SK-N-SH (cell line): ENCODE measurements at regions not wholly inside any gene's neighbourhood (a gene's known extent, or its start where the extent isn't known, plus 50 kb on each side); places are given as distances from the start of the nearest gene placed in this dataset.

Experiments
- CTCF ChIA-PET: fragments of 300-600, 350-600 bp; formaldehyde crosslinking; extraction: SDS; loops from one replicate; lab custom pipeline; 2021; lab: Yijun Ruan, JAX
- POLR2A ChIA-PET: fragments of 350-600 bp; sonication (Branson Sonifier 250); formaldehyde crosslinking; extraction: SDS; loops from one replicate; lab custom pipeline; 2020; ENCODE audit warnings: antibody characterized with exemption, inconsistent platforms; lab: Yijun Ruan, JAX
- DNase-seq: peaks from one replicate; pipeline ENCODE4 v3.0.0; 2012
- H2AFZ ChIP-seq: fragments of 200-600 bp; sonication (generic); 2 replicates; pipeline ENCODE4 v1.8.1; 2016; ENCODE audit warnings: antibody characterized with exemption, mild to moderate bottlenecking, low read depth
- H3F3A ChIP-seq: fragments of 200-600 bp; sonication (generic); replicated peaks from 2 replicates; pipeline ENCODE3; 2016; ENCODE audit warnings: antibody characterized with exemption, mild to moderate bottlenecking; ENCODE audit not compliant: insufficient read depth
- H3K27ac ChIP-seq, 2 experiments: fragments of 200-500 bp in 1 of 2; fragments of 200-600 bp in 1 of 2; sonication (Bioruptor generic) in 1 of 2; sonication (generic), shearing (Covaris generic) in 1 of 2; 2 replicates each; pipeline versions ENCODE4 v1.5.1 to v1.6.1; 2014 to 2016; ENCODE audit warnings: low read depth in 2 of 2, inconsistent platforms in 1 of 2, low read length in 1 of 2, mild to moderate bottlenecking in 1 of 2, mixed read lengths in 1 of 2
- H3K27me3 ChIP-seq: fragments of 200-600 bp; sonication (generic), shearing (Covaris generic); 2 replicates; pipeline ENCODE4 v1.6.1; 2016; ENCODE audit warnings: mixed run types; ENCODE audit not compliant: insufficient read depth
- H3K36me3 ChIP-seq, 2 experiments: fragments of 200-500 bp in 1 of 2; fragments of 200-600 bp in 1 of 2; sonication (Bioruptor generic) in 1 of 2; sonication (generic) in 1 of 2; replicated peaks in 1 of 2; 2 replicates each; pipeline versions ENCODE3 to v1.5.1; 2014 to 2016; ENCODE audit warnings: low read length in 1 of 2, mild to moderate bottlenecking in 1 of 2; ENCODE audit not compliant: insufficient read depth in 2 of 2, control insufficient read depth in 1 of 2
- H3K4me1 ChIP-seq, 2 experiments: fragments of 200-500 bp in 1 of 2; fragments of 200-600 bp in 1 of 2; sonication (Bioruptor generic) in 1 of 2; sonication (generic), shearing (Covaris generic) in 1 of 2; 2 replicates each; pipeline versions ENCODE4 v1.5.1 to v1.6.1; 2014 to 2016; ENCODE audit warnings: low read depth in 1 of 2, low read length in 1 of 2, mixed run types in 1 of 2; ENCODE audit not compliant: insufficient read depth in 2 of 2, control insufficient read depth in 1 of 2
- H3K4me2 ChIP-seq: fragments of 200-600 bp; sonication (generic), shearing (Covaris generic); 2 replicates; pipeline ENCODE4 v1.6.1; 2017; ENCODE audit warnings: mixed run types
- H3K4me3 ChIP-seq, 2 experiments: fragments of 200-500 bp in 1 of 2; fragments of 200-600 bp in 1 of 2; sonication (Bioruptor generic) in 1 of 2; sonication (generic), shearing (Covaris generic) in 1 of 2; 2 replicates each; pipeline versions ENCODE4 v1.5.1 to v1.8.1; 2014 to 2016; ENCODE audit warnings: low read depth in 2 of 2, inconsistent platforms in 1 of 2, low read length in 1 of 2, mild to moderate bottlenecking in 1 of 2, mixed read lengths in 1 of 2, moderate library complexity in 1 of 2
- H3K79me2 ChIP-seq: fragments of 200-600 bp; sonication (generic); 2 replicates; pipeline ENCODE4 v1.8.1; 2017; ENCODE audit warnings: mild to moderate bottlenecking; ENCODE audit not compliant: insufficient read depth
- H3K9ac ChIP-seq: fragments of 200-600 bp; sonication (generic); 2 replicates; pipeline ENCODE4 v1.6.1; 2017; ENCODE audit warnings: mixed run types
- H3K9me2 ChIP-seq: fragments of 200-600 bp; sonication (generic); 2 replicates; pipeline ENCODE4 v1.6.1; 2017; ENCODE audit warnings: mixed run types
- H3K9me3 ChIP-seq: fragments of 200-600 bp; sonication (generic); 2 replicates; pipeline ENCODE4 v1.6.1; 2017; ENCODE audit warnings: mixed run types, mild to moderate bottlenecking, moderate library complexity
- H4K20me1 ChIP-seq: fragments of 200-600 bp; sonication (generic); 2 replicates; pipeline ENCODE4 v1.6.1; 2017; ENCODE audit warnings: mild to moderate bottlenecking, mixed run types; ENCODE audit not compliant: insufficient read depth
- CHD2 ChIP-seq: fragments of 150-350 bp; IDR thresholded peaks from 2 replicates; pipeline ENCODE4 v1.6.1; 2018; ENCODE audit warnings: low read length; ENCODE audit not compliant: partially characterized antibody
- ELF1 ChIP-seq: IDR thresholded peaks from 2 replicates; pipeline ENCODE4 v1.4.0; 2012
- EZH2phosphoT487 ChIP-seq: fragments of 200-600 bp; sonication (generic); IDR thresholded peaks from 2 replicates; pipeline ENCODE4 v1.6.1; 2017; ENCODE audit warnings: low read depth, mixed run types, mild to moderate bottlenecking, antibody characterized with exemption, moderate library complexity, borderline replicate concordance
- GABPA ChIP-seq: IDR thresholded peaks from 2 replicates; pipeline ENCODE4 v1.4.0; 2012; ENCODE audit warnings: low read depth, mild to moderate bottlenecking
- GATA2 ChIP-seq: sonication (generic); formaldehyde crosslinking; IDR thresholded peaks from 2 replicates; pipeline ENCODE4 v1.5.0; 2020; ENCODE audit warnings: mild to moderate bottlenecking, missing genetic modification reagents
- MEF2A ChIP-seq: IDR thresholded peaks from 2 replicates; pipeline ENCODE4 v1.4.0; 2012; ENCODE audit warnings: low read depth, borderline replicate concordance
- NRF1 ChIP-seq: IDR thresholded peaks from 2 replicates; pipeline ENCODE4 v1.6.1; 2012; ENCODE audit warnings: low read depth, mild to moderate bottlenecking, low read length
- RAD21 ChIP-seq: IDR thresholded peaks from 2 replicates; pipeline ENCODE4 v1.6.1; 2012; ENCODE audit warnings: mild to moderate bottlenecking, low read length
- RCOR1 ChIP-seq: fragments of 150-350 bp; IDR thresholded peaks from 2 replicates; pipeline ENCODE4 v1.6.1; 2017; ENCODE audit warnings: antibody characterized with exemption, low read length
- RXRA ChIP-seq: IDR thresholded peaks from 2 replicates; pipeline ENCODE4 v1.4.0; 2012; ENCODE audit warnings: low read depth, mild to moderate bottlenecking, borderline replicate concordance
- SMC3 ChIP-seq: IDR thresholded peaks from 2 replicates; pipeline ENCODE4 v1.6.1; 2012; ENCODE audit warnings: low read depth, low read length, improper control_type of control experiment
- TEAD4 ChIP-seq: IDR thresholded peaks from 2 replicates; pipeline ENCODE4 v1.4.0; 2012; ENCODE audit warnings: mild to moderate bottlenecking, borderline replicate concordance; ENCODE audit not compliant: insufficient read depth
- WGBS: methylation state at CpG from one replicate; pipeline ENCODE4 v1.1.6; 2017; ENCODE audit warnings: low lambda C conversion rate; 5-methylcytosine and 5-hydroxymethylcytosine counted together
- TF ChIP-seq, protein P1 (sequence below): IDR thresholded peaks from 2 replicates; pipeline ENCODE4; 2012
- TF ChIP-seq, protein P2 (sequence below): fragments of 200-600 bp; sonication (generic); IDR thresholded peaks from 2 replicates; pipeline ENCODE4 v1.6.1; 2017; ENCODE audit warnings: antibody characterized with exemption, mild to moderate bottlenecking, moderate library complexity
- TF ChIP-seq, protein P3 (sequence below): IDR thresholded peaks from 2 replicates; pipeline ENCODE4 v1.4.0; 2012; ENCODE audit warnings: low read depth, borderline replicate concordance
- TF ChIP-seq, protein P4 (sequence below): IDR thresholded peaks from 2 replicates; pipeline ENCODE4 v1.4.0; 2012; ENCODE audit warnings: low read depth
- TF ChIP-seq, protein P5 (sequence below): IDR thresholded peaks from 2 replicates; pipeline ENCODE4 v1.6.1; 2012; ENCODE audit warnings: mild to moderate bottlenecking, low read depth, low read length, moderate library complexity
- TF ChIP-seq, protein P6 (sequence below): IDR thresholded peaks from 2 replicates; pipeline ENCODE4 v1.4.0; 2012; ENCODE audit warnings: low read depth, borderline replicate concordance

DNA sequence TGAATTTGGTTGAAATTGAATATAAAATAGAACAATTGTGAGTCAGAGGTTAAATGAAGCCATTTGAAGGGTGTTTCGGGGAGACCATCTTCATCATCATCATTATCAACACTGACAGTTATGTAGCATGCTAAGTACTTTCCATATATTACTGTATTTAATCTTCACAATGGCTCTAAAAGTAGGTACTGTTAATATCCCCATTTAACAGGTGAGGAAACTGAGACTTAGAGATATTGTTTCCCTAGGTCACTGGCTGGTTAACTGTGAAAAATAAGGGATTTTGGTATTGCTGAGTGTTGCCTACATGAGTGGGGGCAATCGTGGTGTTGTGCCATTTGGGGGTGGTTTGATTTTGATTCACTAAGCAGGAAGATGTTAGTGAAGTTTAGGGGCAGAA lies 100.3 kb downstream of the TBX19 start:
- no peak overlapping the region for H3K9ac ChIP-seq
- H3K9me3 ChIP-seq, result no peaks in the 10 kb centered on the region
- no peak overlapping the region for H3K4me2 ChIP-seq
- no peak for DNase-seq
- no peaks in the 10 kb centered on the region for H3K9me2 ChIP-seq
- H2AFZ ChIP-seq, result no peak overlapping the region
- H3K4me3 ChIP-seq, result no peak overlapping the region
- ChIA-PET CTCF (interaction anchor here (0.6 to 2.2 kb wide), 4 partner anchors 12 to 59 kb away, joined by 3 to 5 read pairs (median 4); no protein-coding TSS in a partner anchor), POLR2A (no interaction called here)
- no peak overlapping the region for H3K27ac ChIP-seq
- no peak for TF ChIP-seq EZH2phosphoT487
- TF ChIP-seq, protein P1, sequence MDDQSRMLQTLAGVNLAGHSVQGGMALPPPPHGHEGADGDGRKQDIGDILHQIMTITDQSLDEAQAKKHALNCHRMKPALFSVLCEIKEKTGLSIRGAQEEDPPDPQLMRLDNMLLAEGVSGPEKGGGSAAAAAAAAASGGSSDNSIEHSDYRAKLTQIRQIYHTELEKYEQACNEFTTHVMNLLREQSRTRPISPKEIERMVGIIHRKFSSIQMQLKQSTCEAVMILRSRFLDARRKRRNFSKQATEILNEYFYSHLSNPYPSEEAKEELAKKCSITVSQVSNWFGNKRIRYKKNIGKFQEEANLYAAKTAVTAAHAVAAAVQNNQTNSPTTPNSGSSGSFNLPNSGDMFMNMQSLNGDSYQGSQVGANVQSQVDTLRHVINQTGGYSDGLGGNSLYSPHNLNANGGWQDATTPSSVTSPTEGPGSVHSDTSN, result no peak
- TF ChIP-seq, protein P2, sequence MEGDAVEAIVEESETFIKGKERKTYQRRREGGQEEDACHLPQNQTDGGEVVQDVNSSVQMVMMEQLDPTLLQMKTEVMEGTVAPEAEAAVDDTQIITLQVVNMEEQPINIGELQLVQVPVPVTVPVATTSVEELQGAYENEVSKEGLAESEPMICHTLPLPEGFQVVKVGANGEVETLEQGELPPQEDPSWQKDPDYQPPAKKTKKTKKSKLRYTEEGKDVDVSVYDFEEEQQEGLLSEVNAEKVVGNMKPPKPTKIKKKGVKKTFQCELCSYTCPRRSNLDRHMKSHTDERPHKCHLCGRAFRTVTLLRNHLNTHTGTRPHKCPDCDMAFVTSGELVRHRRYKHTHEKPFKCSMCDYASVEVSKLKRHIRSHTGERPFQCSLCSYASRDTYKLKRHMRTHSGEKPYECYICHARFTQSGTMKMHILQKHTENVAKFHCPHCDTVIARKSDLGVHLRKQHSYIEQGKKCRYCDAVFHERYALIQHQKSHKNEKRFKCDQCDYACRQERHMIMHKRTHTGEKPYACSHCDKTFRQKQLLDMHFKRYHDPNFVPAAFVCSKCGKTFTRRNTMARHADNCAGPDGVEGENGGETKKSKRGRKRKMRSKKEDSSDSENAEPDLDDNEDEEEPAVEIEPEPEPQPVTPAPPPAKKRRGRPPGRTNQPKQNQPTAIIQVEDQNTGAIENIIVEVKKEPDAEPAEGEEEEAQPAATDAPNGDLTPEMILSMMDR, result no peak
- no peaks in the 10 kb centered on the region for H3K36me3 ChIP-seq
- no peaks in the 10 kb centered on the region for H3K79me2 ChIP-seq
- WGBS, result 34% methylated on average over 2 of the region's 2 CpGs
- no peaks in the 10 kb centered on the region for H3K27me3 ChIP-seq
- no peaks in the 10 kb centered on the region for H3K4me1 ChIP-seq
- no peaks in the 10 kb centered on the region for H4K20me1 ChIP-seq
- no peaks in the 10 kb centered on the region for H3F3A ChIP-seq

DNA sequence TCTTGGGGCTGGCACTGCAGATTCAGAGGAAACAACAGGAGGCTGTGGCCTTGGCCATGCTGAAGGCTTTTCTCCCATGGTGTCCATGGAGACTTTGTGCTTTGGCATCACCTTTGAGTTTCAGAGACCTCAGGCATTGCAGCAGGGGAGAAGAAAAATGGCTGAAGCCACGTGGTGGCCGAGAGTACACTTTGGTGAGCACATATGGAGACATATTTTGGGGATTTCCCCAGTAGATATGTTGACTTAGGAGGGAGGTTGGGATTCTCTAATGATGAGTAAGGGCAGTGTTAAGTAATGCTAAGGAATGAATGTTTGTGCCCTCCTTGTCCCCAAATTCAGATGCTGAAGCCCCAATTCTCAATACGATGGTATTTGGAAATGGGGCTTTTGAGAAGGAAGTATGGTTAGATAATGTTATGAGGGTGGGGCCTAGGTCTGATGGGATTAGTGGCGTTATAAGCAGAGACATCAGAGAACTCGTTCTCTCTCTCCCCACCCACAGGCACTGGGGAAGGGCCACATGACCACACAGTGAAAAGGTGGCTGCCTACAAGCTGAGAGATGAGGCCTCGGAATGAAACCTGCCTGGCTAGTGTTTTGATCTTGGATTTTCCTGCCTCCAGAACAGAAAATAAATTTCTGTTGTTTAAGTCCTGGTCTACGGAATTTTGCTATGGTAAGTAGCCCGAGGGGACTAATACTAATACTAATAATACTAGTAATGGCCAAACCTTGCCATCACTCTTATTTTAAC lies 98.6 kb downstream of the TBX19 start:
- no peak overlapping the region for H2AFZ ChIP-seq
- H3K4me3 ChIP-seq, result no peak overlapping the region
- no peaks in the 10 kb centered on the region for H3K9me2 ChIP-seq
- H3K27me3 ChIP-seq, result no peaks in the 10 kb centered on the region
- 65% methylated on average over 8 of the region's 8 CpGs for WGBS
- no peaks in the 10 kb centered on the region for H3K79me2 ChIP-seq
- H3K9ac ChIP-seq, result no peak overlapping the region
- H3K9me3 ChIP-seq, result no peaks in the 10 kb centered on the region
- ChIA-PET CTCF (interaction anchor here (1.0 to 2.4 kb wide), 3 partner anchors 11 to 37 kb away, joined by 3 to 7 read pairs (median 4); no protein-coding TSS in a partner anchor), POLR2A (no interaction called here)
- H3K4me2 ChIP-seq, result no peak overlapping the region
- H3F3A ChIP-seq, result no peaks in the 10 kb centered on the region
- H4K20me1 ChIP-seq, result no peaks in the 10 kb centered on the region
- no peak overlapping the region for H3K27ac ChIP-seq
- no peak for DNase-seq
- no peaks in the 10 kb centered on the region for H3K36me3 ChIP-seq
- no peaks in the 10 kb centered on the region for H3K4me1 ChIP-seq
- TF ChIP-seq MEF2A (no peak), GATA2 (CRISPR knock-in tag) (no peak), RXRA (no peak), RCOR1 (no peak), RAD21 (no peak), TEAD4 (no peak), GABPA (no peak), NRF1 (no peak), CHD2 (no peak), SMC3 (no peak), ELF1 (no peak)
- TF ChIP-seq, protein P3, sequence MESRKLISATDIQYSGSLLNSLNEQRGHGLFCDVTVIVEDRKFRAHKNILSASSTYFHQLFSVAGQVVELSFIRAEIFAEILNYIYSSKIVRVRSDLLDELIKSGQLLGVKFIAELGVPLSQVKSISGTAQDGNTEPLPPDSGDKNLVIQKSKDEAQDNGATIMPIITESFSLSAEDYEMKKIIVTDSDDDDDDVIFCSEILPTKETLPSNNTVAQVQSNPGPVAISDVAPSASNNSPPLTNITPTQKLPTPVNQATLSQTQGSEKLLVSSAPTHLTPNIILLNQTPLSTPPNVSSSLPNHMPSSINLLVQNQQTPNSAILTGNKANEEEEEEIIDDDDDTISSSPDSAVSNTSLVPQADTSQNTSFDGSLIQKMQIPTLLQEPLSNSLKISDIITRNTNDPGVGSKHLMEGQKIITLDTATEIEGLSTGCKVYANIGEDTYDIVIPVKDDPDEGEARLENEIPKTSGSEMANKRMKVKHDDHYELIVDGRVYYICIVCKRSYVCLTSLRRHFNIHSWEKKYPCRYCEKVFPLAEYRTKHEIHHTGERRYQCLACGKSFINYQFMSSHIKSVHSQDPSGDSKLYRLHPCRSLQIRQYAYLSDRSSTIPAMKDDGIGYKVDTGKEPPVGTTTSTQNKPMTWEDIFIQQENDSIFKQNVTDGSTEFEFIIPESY, result no peak
- TF ChIP-seq, protein P4, sequence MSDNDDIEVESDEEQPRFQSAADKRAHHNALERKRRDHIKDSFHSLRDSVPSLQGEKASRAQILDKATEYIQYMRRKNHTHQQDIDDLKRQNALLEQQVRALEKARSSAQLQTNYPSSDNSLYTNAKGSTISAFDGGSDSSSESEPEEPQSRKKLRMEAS, result no peak
- TF ChIP-seq, protein P5, sequence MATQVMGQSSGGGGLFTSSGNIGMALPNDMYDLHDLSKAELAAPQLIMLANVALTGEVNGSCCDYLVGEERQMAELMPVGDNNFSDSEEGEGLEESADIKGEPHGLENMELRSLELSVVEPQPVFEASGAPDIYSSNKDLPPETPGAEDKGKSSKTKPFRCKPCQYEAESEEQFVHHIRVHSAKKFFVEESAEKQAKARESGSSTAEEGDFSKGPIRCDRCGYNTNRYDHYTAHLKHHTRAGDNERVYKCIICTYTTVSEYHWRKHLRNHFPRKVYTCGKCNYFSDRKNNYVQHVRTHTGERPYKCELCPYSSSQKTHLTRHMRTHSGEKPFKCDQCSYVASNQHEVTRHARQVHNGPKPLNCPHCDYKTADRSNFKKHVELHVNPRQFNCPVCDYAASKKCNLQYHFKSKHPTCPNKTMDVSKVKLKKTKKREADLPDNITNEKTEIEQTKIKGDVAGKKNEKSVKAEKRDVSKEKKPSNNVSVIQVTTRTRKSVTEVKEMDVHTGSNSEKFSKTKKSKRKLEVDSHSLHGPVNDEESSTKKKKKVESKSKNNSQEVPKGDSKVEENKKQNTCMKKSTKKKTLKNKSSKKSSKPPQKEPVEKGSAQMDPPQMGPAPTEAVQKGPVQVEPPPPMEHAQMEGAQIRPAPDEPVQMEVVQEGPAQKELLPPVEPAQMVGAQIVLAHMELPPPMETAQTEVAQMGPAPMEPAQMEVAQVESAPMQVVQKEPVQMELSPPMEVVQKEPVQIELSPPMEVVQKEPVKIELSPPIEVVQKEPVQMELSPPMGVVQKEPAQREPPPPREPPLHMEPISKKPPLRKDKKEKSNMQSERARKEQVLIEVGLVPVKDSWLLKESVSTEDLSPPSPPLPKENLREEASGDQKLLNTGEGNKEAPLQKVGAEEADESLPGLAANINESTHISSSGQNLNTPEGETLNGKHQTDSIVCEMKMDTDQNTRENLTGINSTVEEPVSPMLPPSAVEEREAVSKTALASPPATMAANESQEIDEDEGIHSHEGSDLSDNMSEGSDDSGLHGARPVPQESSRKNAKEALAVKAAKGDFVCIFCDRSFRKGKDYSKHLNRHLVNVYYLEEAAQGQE, result no peak
- TF ChIP-seq, protein P6, sequence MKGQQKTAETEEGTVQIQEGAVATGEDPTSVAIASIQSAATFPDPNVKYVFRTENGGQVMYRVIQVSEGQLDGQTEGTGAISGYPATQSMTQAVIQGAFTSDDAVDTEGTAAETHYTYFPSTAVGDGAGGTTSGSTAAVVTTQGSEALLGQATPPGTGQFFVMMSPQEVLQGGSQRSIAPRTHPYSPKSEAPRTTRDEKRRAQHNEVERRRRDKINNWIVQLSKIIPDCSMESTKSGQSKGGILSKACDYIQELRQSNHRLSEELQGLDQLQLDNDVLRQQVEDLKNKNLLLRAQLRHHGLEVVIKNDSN, result no peak
